ENCODE measurements at regions not wholly inside any gene's neighbourhood (a gene's known extent, or its start where the extent isn't known, plus 50 kb on each side); places are given as distances from the start of the nearest gene placed in this dataset.

DNA sequence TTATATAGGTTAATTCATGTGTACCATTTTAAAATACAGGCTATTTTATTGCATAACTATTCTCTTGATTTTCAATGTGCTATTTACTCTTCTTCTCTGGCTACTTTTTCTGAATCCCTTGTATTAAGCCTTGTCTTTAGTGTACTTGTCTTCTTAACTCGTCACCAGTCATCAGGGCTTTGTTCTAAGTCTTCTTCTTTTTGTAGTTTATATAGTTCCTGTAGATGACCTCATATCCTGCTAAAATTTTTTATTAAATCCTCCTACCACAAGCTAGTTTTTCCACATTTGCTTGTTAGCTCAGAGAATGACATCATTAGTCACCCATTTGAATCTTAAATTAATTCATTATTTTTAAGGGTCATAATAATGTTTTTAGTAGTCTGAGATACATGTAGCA lies 1281.9 kb downstream of the KCNT2 start:
- no peak overlapping the region for H2AFZ ChIP-seq
- H4K20me1 ChIP-seq (ENCODE audit: insufficient read depth, poor library complexity, severe bottlenecking): no peaks in the 10 kb centered on the region
- no peaks in the 10 kb centered on the region for H3K79me2 ChIP-seq
- DNase-seq (ENCODE audit: low spot score): no peak
- H3K9me3 ChIP-seq (ENCODE audit: low read depth): no peaks in the 10 kb centered on the region
- no peaks in the 10 kb centered on the region for H3K9me2 ChIP-seq (replicated peaks; ENCODE audit: insufficient read depth)
- H3K4me2 ChIP-seq: no peak overlapping the region
- TF ChIP-seq EZH2 (IDR thresholded peaks at IDR 0.05; ENCODE audit: borderline replicate concordance) (no peak), EZH2phosphoT487 (IDR thresholded peaks at IDR 0.05; ENCODE audit: low read depth, severe bottlenecking, unreplicated experiment) (no peak)
- TF ChIP-seq, protein P1, sequence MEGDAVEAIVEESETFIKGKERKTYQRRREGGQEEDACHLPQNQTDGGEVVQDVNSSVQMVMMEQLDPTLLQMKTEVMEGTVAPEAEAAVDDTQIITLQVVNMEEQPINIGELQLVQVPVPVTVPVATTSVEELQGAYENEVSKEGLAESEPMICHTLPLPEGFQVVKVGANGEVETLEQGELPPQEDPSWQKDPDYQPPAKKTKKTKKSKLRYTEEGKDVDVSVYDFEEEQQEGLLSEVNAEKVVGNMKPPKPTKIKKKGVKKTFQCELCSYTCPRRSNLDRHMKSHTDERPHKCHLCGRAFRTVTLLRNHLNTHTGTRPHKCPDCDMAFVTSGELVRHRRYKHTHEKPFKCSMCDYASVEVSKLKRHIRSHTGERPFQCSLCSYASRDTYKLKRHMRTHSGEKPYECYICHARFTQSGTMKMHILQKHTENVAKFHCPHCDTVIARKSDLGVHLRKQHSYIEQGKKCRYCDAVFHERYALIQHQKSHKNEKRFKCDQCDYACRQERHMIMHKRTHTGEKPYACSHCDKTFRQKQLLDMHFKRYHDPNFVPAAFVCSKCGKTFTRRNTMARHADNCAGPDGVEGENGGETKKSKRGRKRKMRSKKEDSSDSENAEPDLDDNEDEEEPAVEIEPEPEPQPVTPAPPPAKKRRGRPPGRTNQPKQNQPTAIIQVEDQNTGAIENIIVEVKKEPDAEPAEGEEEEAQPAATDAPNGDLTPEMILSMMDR (IDR thresholded peaks at IDR 0.05; ENCODE audit: poor library complexity): no peak
- no peak overlapping the region for H3K4me3 ChIP-seq
- H3K27ac ChIP-seq: no peak overlapping the region
- peaks cover 5% of the 10 kb centered on the region for H3K4me1 ChIP-seq (ENCODE audit: insufficient read depth)
- no peaks in the 10 kb centered on the region for H3K27me3 ChIP-seq
- 68% methylated on average over 1 of the region's 1 CpG for WGBS (ENCODE audit: low lambda C conversion rate, missing lambda C conversion rate)
- H3K36me3 ChIP-seq (replicated peaks; ENCODE audit: insufficient read depth, low read depth): no peaks in the 10 kb centered on the region

DNA sequence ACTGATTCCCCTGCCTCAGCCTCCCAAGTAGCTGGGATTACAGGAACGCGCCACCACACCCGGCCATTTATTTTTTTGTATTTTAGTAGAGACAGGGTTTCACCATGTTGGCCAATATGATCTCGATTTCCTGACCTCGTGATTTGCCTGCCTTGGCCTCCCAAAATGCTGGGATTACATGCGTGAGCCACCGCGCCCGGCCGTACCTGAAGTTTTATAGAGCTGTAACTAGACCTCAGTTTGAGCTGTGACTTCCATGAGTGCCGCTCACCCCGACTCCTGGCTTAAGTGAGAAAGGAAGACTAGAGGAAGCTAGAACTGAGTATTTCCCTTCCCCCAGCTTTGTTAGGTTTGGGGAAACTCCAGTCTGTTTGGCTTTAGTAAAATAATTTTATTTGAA lies 1283.1 kb downstream of the KCNT2 start:
- no peak for DNase-seq (ENCODE audit: low spot score)
- H3K4me3 ChIP-seq: no peak overlapping the region
- no peaks in the 10 kb centered on the region for H3K36me3 ChIP-seq (replicated peaks; ENCODE audit: insufficient read depth, low read depth)
- no peak overlapping the region for H3K4me2 ChIP-seq
- no peaks in the 10 kb centered on the region for H3K9me2 ChIP-seq (replicated peaks; ENCODE audit: insufficient read depth)
- TF ChIP-seq, protein P1 (IDR thresholded peaks at IDR 0.05; ENCODE audit: poor library complexity): no peak
- TF ChIP-seq EZH2 (IDR thresholded peaks at IDR 0.05; ENCODE audit: borderline replicate concordance): no peak
- no peak for TF ChIP-seq EZH2phosphoT487 (IDR thresholded peaks at IDR 0.05; ENCODE audit: low read depth, severe bottlenecking, unreplicated experiment)
- no peaks in the 10 kb centered on the region for H3K27me3 ChIP-seq
- 94% methylated on average over 12 of the region's 12 CpGs for WGBS (ENCODE audit: low lambda C conversion rate, missing lambda C conversion rate)
- no peak overlapping the region for H3K27ac ChIP-seq
- no peaks in the 10 kb centered on the region for H3K9me3 ChIP-seq (ENCODE audit: low read depth)
- no peaks in the 10 kb centered on the region for H3K79me2 ChIP-seq
- H4K20me1 ChIP-seq (ENCODE audit: insufficient read depth, poor library complexity, severe bottlenecking): no peaks in the 10 kb centered on the region
- H2AFZ ChIP-seq: no peak overlapping the region
- peaks cover 5% of the 10 kb centered on the region for H3K4me1 ChIP-seq (ENCODE audit: insufficient read depth)

DNA sequence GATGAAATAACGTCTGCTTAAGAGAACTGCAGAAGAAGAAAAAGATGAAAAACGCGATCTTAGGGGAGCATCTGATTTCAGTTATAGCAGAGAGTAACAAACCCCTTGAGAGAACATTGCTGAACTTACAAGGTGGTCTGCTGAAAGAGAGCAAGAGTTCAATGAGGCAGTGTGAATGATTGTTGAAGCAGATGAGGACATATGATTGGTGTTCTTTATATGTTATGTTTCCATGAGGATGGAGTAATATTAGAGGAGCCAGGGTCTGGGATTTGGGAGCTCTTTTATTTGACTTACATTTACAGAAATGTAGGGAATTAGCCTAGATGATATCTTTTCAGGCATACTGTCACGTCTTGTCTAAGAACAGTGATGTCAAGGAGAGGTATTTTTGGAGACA lies 1302.0 kb downstream of the KCNT2 start:
- 68% methylated on average over 4 of the region's 4 CpGs for WGBS (ENCODE audit: low lambda C conversion rate, missing lambda C conversion rate)
- Histone ChIP-seq H3K4me2 (no peak overlapping the region), H3K9me2 (replicated peaks; ENCODE audit: insufficient read depth) (no peaks in the 10 kb centered on the region), H3K27ac (no peak overlapping the region), H3K4me3 (no peak overlapping the region), H3K27me3 (no peaks in the 10 kb centered on the region), H2AFZ (no peak overlapping the region), H4K20me1 (ENCODE audit: insufficient read depth, poor library complexity, severe bottlenecking) (no peaks in the 10 kb centered on the region), H3K4me1 (ENCODE audit: insufficient read depth) (no peaks in the 10 kb centered on the region), H3K79me2 (no peaks in the 10 kb centered on the region), H3K9me3 (ENCODE audit: low read depth) (no peaks in the 10 kb centered on the region), H3K36me3 (replicated peaks; ENCODE audit: insufficient read depth, low read depth) (no peaks in the 10 kb centered on the region)
- no peak for DNase-seq (ENCODE audit: low spot score)
- TF ChIP-seq, protein P1 (IDR thresholded peaks at IDR 0.05; ENCODE audit: poor library complexity): no peak

DNA sequence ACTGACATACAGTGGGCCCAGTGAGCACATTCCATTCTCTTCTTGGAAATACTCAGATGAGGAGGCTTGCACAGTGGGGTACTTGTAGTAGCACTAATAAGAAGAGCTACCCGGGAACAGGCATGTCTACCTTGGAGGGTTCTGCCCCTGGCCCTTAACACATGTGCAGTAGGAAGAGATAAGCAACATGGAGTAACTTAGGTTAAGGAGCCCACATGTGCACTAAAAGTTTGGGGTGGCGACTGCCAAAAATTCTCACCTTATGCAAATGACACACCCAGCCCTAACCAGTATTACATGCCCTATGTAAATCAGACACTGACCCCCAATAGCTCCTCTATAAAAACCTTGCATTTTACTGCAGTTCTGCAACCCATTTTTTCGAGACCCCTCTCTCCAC lies 1313.3 kb downstream of the KCNT2 start:
- H3K9me3 ChIP-seq (ENCODE audit: low read depth): no peaks in the 10 kb centered on the region
- no peaks in the 10 kb centered on the region for H3K9me2 ChIP-seq (replicated peaks; ENCODE audit: insufficient read depth)
- no peaks in the 10 kb centered on the region for H4K20me1 ChIP-seq (ENCODE audit: insufficient read depth, poor library complexity, severe bottlenecking)
- H2AFZ ChIP-seq: no peak overlapping the region
- H3K79me2 ChIP-seq: no peaks in the 10 kb centered on the region
- no peak overlapping the region for H3K4me2 ChIP-seq
- DNase-seq (ENCODE audit: low spot score): no peak
- WGBS (ENCODE audit: low lambda C conversion rate, missing lambda C conversion rate): 95% methylated on average over 3 of the region's 3 CpGs
- TF ChIP-seq, protein P1 (IDR thresholded peaks at IDR 0.05; ENCODE audit: poor library complexity): no peak
- TF ChIP-seq EZH2phosphoT487 (IDR thresholded peaks at IDR 0.05; ENCODE audit: low read depth, severe bottlenecking, unreplicated experiment) (no peak), EZH2 (IDR thresholded peaks at IDR 0.05; ENCODE audit: borderline replicate concordance) (no peak)
- no peaks in the 10 kb centered on the region for H3K36me3 ChIP-seq (replicated peaks; ENCODE audit: insufficient read depth, low read depth)
- no peaks in the 10 kb centered on the region for H3K27me3 ChIP-seq
- H3K27ac ChIP-seq: no peak overlapping the region
- H3K4me1 ChIP-seq (ENCODE audit: insufficient read depth): no peaks in the 10 kb centered on the region
- no peak overlapping the region for H3K4me3 ChIP-seq
